Spleen (tissue), 7 donors: ENCODE measurements at regions not wholly inside any gene's neighbourhood (a gene's known extent, or its start where the extent isn't known, plus 50 kb on each side); places are given as distances from the start of the nearest gene placed in this dataset.

Experiments used
- CTCF ChIP-seq, 11 experiments: fragments of 200-600 bp in 7 of 11; fragments of 450-650 bp in 4 of 11; sonication (generic) in 4 of 11; IDR thresholded peaks in 8 of 11; conservative IDR thresholded peaks in 3 of 11; 1 replicate in 7 of 11; 2 replicates in 4 of 11; pipeline versions ENCODE4 v1.4.0 to v1.8.0; 2016 to 2021; ENCODE audit warnings: antibody characterized with exemption in 11 of 11, inconsistent platforms in 4 of 11, mild to moderate bottlenecking in 1 of 11
- POLR2A ChIP-seq, 3 donors: fragments of 450-650 bp; IDR thresholded peaks; one replicate each; pipeline ENCODE4 v1.5.1; 2017; ENCODE audit warnings: antibody characterized with exemption in 3 of 3, mild to moderate bottlenecking in 1 of 3
- donor health status: DM: no; HTN: no; CAD: no; lungs with moderate emphysema.
- donor health status: DM: no; HTN: no; CAD: no.
- donor health status: DM: no; HTN: no; CAD: no.

- TF ChIP-seq CTCF (IDR thresholded peaks at IDR 0.05 in 8 of 11, conservative IDR thresholded peaks at IDR 0.05 in 3 of 11) (no peak), POLR2A (IDR thresholded peaks at IDR 0.05) (no peak)
Measured at GRCh38 chr5:88542786-88543185, 274.1 kb upstream of the TMEM161B start.
